ENCODE measurements at regions not wholly inside any gene's neighbourhood (a gene's known extent, or its start where the extent isn't known, plus 50 kb on each side); places are given as distances from the start of the nearest gene placed in this dataset.

- no peak for TF ChIP-seq EZH2 (IDR thresholded peaks at IDR 0.05; ENCODE audit: low read length)
- TF ChIP-seq CTCF (optimal IDR thresholded peaks at IDR 0.05 in 1 of 3, IDR thresholded peaks at IDR 0.05 in 1 of 3, conservative IDR thresholded peaks at IDR 0.05 in 1 of 3; ENCODE audit: extremely low read depth in 1 of 3, insufficient read depth in 2 of 3, low read length in 3 of 3) = no peak
These were observed 2035.5 kb upstream of the ACO1 start for GRCh38 chr9:30348904-30349303.

All from keratinocyte (primary cell).